HG03175 (cell line): ENCODE measurements at regions not wholly inside any gene's neighbourhood (a gene's known extent, or its start where the extent isn't known, plus 50 kb on each side); places are given as distances from the start of the nearest gene placed in this dataset.
"Not testable (repeated sequence)": the region's sequence is repeated elsewhere in the genome, so short reads cannot be mapped to it uniquely, and the experiment has no call there.

ENCODE experiments used
- ATAC-seq: cut with Tn5 transposase; IDR thresholded peaks from one replicate; pipeline ENCODE4 v1.9.1; 2021; ENCODE audit warnings: mild to moderate bottlenecking, moderate library complexity; ENCODE audit not compliant: unreplicated experiment

- ATAC-seq = no peak
Observed at GRCh38 chr1:93774707-93775106, 93.1 kb upstream of the BCAR3 start.

GRCh38 chr1:93773049-93773838 lies 91.6 kb upstream of the BCAR3 start:
- no peak for ATAC-seq

GRCh38 chr1:93771843-93772242 lies 90.2 kb upstream of the BCAR3 start:
- no peak for ATAC-seq

DNA sequence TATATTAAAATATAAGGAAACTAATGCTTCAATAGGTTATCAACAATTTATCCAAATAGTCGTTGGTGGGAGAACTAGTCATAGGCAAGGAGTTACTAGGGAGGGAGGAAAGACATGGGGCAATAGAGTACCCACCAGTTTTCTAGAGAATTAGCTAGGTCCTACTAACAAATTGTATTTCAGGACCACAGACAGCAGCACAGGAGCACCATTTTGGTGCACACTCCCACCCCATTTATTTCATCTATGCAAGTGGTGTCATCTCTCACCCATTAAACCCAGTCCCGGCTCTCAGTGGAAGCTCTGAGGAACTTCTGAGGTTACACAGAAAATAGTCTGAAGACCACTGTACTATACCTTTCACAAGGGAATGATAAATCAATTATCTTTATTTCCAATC lies 89.0 kb upstream of the BCAR3 start:
- no peak for ATAC-seq

DNA sequence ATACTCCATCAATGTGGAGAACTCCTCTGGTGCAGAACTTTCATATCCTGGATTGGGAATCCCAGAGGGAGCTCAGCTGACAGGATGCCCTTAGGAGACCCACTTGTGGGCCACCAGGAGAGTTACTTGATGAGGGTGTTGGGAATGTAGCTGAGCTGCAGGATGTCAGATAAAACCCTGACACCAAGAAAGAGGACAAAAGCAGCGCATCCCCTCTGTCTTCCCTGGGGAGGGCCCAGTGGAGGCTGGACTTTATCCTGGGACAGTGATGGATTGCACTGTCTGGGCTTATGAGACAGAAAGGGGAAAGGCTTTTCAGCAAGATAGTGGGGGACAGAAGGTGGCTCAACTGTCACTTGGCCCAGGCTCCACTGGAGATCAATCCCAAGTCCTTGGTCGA lies 88.1 kb upstream of the BCAR3 start:
- ATAC-seq = no peak

- no peak for ATAC-seq
Observed at GRCh38 chr1:93768380-93768863, 86.8 kb upstream of the BCAR3 start.

GRCh38 chr1:93766451-93766850 lies 84.8 kb upstream of the BCAR3 start:
- no peak for ATAC-seq

- no peak for ATAC-seq
Observed at GRCh38 chr1:93765099-93765498, 83.5 kb upstream of the BCAR3 start.

- no peak for ATAC-seq
Observed at GRCh38 chr1:93764366-93764750, 82.7 kb upstream of the BCAR3 start.

GRCh38 chr1:93763704-93764365 lies 82.2 kb upstream of the BCAR3 start:
- ATAC-seq = no peak

DNA sequence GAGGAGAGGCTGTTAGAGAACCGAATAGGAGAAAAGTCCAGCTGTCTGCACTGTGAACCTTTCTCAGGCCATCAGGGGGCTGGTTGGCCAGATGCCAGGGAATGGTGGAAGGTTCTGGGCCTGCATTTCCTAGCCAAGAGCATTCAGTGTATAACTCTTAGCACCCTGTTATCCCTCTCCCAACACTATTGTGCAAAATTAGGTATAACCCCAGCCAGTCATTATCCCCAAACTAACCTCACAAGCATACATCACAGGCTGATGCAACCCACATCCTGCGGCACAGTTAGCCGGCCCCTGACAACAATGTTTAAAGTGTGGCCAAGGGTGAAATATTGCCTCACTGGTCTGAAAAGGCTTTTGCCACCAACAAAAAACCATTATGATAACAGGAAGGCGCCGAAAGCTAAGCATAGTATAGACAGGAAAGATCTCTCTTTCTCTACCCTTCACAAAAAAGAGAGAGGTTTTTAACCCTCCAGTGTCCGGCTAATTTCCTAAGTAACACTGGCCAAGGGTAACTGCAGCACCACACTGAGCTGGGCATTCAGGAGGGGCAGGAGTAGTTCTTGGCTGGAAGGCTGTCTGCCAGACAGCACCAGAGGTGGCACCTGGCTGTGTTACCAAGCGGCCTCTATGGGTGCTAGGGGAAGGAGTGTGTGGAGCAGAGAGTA lies 77.3 kb upstream of the BCAR3 start:
- ATAC-seq = no peak

DNA sequence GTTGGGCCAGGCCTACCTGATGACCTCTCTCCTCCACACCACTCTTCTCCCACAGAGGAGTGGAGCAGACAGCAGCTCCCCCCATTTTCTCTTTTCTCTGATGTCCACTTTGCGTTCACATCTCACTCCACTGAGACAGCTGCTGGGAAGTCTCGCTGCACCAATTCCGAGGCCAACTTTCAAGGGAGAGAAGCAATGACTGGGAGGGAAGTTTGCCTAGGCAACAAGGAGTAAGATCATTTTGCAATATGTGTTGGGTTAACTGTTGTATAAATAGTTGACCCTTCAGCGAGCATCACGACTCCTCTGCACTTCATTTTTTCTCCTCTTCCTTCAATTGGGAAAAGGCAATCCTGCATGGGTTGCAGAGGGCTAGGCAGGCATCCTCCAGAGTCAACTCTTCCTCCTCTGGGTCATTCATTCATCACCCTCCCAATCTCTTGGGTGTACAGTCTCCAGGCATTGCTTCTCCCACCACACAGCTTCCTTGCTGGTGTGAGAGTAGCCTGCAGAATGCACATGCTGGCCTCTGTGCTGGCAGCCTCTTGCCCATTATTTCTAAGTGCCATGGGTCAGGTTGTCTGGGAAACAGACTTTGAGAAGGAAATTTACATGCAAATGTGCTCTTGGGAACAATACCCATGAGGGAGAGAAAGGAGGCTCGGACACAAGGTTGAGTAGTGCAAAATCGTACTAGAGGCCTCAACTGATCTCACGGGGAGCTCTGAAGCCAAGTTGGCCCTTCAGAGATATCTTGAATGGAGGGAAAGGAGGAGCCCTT lies 75.8 kb upstream of the BCAR3 start:
- ATAC-seq = no peak

GRCh38 chr1:93756657-93757056 lies 75.0 kb upstream of the BCAR3 start:
- ATAC-seq = no peak

GRCh38 chr1:93755251-93755715 lies 73.6 kb upstream of the BCAR3 start:
- ATAC-seq = not testable (repeated sequence)

GRCh38 chr1:93753791-93754763 lies 72.4 kb upstream of the BCAR3 start:
- ATAC-seq = no peak

- no peak for ATAC-seq
Observed at GRCh38 chr1:93751377-93752250, 70.0 kb upstream of the BCAR3 start.

DNA sequence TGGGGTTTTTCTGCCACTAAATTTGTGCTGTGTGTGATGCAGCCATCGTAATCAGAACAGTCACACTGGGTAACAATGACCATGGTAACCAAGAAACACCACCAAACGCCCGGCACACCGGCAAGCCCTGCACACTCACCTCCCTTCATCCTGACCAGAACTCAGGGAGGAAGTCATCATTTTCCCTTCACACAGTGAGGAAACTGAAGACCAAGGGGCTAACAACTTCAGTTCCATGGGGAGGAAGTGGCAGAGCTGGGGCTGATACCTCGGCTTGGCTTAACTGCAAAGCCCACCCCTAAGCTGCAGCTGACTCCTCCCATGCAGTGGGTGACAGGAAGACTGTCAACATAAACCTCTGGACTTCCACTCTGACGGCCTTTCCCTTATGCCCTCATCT lies 69.3 kb upstream of the BCAR3 start:
- ATAC-seq = peak; percentile 69

GRCh38 chr1:93749894-93750301 lies 68.3 kb upstream of the BCAR3 start:
- no peak for ATAC-seq

- no peak for ATAC-seq
Observed at GRCh38 chr1:93749487-93749886, 67.8 kb upstream of the BCAR3 start.
